HG02571 (cell line): ENCODE measurements at regions not wholly inside any gene's neighbourhood (a gene's known extent, or its start where the extent isn't known, plus 50 kb on each side); places are given as distances from the start of the nearest gene placed in this dataset.
"Not testable (repeated sequence)": the region's sequence is repeated elsewhere in the genome, so short reads cannot be mapped to it uniquely, and the experiment has no call there.

Experiments
- ATAC-seq: cut with Tn5 transposase; IDR thresholded peaks from one replicate; pipeline ENCODE4 v1.9.1; 2021; ENCODE audit warnings: mild to moderate bottlenecking, moderate library complexity; ENCODE audit not compliant: unreplicated experiment

DNA sequence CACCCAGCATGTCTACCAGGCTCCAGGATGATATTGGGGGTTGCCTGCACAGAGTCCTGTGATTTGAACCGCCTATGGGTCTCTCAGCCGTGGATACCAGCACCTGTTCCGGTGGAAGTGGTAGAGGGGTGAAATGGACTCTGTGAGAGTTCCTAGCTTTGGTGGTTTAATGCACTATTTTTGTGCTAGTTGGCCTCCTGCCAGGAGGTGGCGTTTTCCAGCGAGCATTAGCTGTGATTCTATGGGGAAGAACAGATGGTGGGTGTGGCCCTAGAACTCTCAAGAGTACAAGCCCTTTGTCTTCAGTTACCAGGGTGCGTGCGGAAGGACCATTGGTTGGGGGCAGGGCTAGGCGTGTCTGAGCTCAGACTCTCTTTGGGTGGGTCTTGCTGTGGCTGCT is 316.9 kb upstream of the AMOT start:
- no peak for ATAC-seq

DNA sequence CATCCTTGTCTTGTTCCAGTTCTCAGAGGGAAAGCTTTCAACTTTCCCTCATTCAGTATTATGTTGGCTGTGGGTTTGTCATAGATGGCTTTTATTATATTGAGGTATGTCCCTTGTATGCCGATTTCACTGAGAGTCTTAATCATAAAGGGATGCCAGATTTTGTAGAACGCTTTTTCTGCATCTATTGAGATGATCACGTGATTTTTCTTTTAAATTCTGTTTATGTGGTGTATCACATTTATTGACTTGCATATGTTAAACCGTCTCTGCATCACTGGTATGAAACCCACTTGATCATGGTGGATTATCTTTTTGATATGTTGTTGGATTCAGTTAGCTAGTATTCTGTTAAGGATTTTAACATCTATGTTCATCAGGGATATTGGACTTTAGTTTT is 313.7 kb upstream of the AMOT start:
- ATAC-seq: not testable (repeated sequence)

DNA sequence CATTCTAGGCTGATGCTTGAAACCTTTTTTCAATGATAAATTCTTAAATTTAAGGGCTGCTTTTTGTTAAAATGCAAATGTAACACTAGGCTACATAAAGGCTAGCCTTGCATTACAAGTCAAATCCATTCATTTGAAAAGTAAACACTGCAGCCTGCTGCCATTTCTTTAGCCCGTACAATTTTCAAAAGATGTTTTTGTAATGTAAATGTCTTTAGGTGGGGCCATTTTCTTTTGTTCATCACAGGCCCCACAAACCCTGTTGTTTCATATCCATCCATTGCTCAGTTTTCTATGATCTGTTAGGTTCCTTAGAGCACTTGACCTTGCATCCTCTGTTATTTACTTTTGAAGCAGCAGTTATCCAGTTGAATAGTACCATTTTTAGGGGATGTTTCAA is 296.2 kb upstream of the AMOT start:
- no peak for ATAC-seq

DNA sequence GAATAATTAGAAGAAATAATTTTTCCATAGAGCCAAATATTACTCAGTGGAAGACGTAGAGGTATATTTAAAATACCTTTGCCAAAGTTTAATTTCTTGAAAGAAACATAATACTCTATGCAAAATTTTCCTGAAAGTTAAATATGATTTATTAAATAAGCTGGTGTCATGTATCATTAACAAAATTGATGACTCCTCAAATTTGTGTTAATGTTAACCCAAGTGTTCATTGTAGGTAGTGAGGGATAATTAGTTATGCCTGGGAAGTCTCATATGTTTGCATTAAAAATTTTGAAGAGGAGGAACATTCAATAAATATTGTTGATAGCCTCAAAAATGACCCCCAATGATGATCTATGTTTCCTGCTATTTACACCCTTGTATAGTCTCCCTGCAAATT is 292.7 kb upstream of the AMOT start:
- no peak for ATAC-seq

DNA sequence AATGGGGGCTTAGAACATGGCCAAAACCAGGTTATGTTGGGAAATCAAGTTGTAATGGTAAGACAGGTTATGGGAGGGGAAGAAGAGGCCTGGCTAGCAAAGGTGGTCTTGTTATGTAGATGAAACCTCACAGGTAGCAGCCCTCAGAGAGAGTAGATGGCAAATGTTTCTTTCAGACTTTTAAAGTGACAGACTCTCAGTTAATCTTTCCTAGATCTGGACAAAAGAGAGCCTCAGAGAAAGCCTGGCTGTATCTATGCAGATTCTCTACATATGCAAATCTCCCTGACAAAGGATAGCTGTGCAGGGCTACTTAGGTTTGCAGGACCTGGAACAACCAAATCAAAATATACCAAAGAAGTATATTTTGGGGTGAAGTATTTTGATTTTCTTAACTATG is 284.1 kb upstream of the AMOT start:
- ATAC-seq: no peak

DNA sequence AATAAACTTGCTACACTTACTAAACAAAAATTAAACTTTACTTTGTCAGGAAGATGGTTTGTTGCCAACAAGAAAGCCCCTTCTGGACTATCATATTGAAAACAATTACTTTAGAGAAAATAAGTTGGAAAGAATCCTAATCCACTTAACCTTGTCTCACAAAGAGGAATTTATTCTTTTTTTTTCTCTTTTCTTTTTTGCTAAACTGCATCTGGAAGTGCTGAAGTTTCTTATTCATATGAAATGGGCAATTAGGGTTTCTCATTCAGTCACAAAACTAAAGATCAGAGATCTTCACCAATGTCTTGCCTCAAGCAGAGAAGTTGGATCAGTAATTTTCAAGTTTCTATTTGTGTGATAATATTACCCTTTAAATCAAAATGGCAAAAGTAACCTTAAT is 234.9 kb upstream of the AMOT start:
- ATAC-seq: no peak

DNA sequence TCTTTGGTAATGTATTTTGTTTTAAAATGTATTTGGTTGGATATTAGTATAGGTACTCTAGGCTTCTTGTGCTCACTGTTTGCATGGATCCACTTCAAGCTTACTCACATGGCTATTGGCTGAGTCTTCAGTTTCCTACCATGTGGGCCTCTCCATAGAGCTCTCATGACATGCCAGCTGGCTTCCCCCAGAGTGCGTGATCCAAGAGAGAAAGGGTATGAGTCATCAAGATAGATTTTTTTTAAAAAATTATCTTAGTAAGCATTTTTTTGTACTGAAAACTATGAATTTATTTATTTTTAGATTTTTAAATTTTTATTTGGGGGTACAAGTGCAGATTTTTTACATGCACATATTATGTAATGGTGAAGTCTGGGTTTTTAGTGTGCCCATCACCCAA is 219.1 kb upstream of the AMOT start:
- no peak for ATAC-seq

DNA sequence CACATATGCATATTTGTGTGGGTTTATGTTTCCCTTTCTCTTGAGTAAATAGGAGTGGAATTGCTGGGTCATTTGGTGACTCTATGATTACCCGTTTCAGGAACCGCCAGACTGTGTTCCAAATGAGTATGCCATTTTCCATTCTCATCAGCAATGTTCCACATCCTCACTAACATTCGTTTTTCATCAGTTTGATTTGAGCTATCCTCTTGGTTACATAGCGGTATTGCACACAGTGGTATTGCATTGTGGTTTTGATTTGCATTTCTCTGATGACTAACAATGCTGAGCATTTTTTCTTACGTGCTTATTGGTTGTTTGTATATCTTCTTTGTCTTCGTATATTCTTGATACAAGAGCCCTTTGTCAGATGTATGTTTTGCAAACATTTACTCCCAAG is 218.0 kb upstream of the AMOT start:
- no peak for ATAC-seq

DNA sequence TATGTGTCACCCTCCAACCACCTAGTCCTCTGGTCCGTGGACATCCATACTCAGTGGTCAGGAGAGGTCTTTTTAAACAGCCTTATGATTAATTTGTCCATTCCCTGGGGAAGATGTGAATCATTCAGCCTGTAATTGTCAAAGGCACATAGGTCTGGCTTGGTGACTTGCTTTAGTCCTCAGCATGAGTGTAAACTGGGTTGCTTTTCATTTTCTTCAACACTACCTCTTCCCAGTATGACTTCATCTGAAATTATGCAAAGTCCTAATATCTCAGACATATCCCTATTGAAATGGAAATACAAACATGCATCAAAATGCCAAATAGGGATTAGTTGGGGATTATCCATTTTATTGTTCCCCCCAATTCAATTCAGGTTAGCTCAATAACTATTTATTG is 208.3 kb upstream of the AMOT start:
- ATAC-seq: no peak

DNA sequence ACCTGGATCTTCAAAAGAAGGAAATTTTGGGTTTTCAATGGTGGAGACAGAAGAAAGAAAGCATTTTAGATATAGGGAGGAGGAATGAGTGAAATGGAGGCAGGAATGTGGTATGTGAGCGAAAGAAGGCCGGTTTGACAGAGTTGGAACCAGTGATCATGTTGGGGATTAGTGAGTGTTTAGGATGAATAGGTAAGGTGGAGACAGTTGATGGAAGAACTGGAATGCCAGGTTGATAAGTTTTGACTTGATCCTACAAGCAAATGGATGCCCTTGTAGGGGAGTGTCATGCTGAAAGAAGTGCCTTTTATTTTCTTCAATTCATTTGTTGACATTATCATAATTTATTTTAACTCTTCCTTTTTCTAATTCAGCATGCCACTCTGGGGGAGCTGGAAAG is 207.8 kb upstream of the AMOT start:
- ATAC-seq: no peak

DNA sequence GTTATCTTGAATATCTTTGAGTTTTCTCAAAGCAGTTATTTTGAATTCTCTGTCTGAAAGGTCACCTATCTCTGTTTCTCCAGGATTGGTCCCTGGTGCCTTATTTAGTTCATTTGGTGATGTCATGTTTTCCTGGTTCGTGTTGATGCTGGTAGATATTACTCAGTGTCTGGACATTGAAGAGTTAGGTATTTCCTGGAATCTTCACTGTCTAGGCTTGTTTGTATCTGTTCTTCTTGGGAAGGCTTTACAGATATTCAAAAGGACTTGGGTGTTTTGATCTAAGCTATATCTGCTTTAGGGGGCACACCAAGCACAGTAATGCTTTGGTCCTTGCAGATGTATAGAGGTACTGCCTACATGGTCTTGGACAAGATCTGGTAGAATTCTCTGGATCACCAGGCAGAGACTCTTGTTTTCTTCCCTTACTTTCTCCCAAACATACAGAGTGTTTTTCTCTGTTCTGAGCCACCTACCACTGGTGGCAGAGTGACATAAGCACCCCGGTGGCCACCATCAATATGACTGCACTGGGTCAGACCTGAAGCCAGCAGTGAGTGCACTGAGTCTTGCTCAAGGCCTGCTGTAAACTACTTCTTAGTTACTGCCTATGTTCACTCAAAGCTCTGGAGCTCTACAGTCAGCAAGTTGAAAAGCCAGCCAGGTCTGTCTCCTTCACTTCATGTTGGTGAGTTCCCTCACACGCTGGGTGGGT is 193.5 kb upstream of the AMOT start:
- no peak for ATAC-seq

DNA sequence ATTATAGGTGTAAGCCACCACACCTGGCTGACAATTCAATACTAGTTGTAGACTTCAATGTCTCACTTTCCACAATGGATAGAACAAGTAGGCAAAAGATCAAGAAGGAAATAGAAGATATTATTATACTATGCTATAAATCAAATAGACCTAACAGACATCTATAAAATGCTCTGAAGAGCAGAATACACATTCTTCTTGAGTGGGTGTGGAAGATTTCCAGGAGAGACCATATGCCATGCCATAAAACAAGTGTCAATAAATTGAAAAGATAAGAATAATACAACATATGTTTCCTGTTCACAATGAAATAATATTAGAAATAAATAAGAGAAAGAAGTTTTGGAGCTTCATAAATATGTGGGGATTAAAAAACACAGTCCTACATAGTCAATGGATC is 179.3 kb upstream of the AMOT start:
- ATAC-seq: no peak

DNA sequence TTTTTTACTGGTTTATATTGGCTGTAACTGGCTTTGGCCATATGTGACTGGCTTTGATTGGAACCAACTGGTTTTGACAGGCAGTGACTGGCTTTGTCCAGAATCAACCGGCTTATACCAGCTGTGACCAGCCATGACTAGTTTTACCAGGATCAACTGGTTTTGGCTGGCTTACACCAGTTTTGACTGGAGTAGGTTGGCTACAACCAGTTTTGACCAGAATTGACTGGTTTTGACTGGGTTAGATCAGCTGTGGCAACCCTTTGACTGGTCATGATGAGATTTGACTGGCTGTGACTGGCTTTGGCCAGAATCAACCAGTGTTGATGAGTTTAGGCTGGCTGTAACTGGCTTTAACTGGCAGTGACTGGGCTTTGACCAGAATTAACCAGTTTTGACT is 169.2 kb upstream of the AMOT start:
- no peak for ATAC-seq

DNA sequence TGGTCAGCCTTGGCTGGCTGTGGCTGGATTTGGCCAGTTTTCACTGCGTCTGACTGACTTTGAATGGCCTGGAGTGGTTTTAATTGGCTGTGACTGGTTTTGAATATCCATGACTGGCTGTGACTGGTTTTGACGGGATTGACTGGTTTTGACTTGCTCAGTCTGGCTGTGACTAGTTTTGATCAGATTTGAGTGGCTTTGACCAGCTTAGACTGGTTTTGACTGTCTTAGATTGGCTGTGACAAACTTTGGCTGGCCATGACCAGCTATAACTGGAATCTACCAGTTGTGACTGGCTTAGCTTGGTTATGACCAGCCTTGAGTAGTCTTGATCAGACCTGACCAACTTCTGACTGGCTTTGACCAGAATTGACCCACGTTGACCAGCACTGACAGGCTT is 168.4 kb upstream of the AMOT start:
- ATAC-seq: no peak

DNA sequence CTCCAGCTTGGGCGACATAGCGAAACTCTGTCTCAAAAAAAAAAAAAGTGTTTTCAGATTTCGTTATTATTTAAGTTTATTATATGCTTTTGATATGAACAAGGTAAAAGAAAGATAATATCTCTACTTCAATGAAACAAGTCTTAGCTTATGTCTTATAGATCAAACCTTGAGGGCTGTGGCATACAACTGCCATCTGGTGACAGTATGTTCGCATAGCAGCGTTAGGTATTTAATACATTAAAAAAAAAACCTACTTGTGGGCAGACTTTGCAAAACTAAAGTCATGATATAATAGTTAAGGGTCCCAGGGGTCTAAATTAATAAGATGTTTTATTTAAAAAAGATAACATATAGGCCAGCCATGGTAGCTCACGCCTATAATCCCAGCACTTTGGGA is 161.2 kb upstream of the AMOT start:
- no peak for ATAC-seq

DNA sequence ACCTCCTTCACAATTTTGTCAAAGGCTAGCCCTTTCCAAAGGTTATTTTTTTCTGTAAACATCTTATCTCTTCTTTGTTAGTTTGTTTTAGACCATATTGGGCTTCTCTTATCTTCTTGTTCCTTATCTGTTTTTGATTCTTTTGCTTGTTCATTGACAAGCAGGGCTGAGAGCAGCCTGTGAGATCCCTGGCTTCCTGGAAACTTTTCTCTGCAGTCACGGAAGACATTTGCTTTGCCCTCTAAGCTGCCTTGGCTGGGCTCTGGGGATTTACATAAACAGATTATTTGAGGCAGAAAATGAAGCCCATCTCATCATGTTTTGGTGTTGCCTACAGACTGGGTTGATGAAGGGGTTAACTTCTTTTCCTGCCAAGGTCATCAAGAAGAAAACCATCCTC is 157.4 kb upstream of the AMOT start:
- ATAC-seq: no peak

DNA sequence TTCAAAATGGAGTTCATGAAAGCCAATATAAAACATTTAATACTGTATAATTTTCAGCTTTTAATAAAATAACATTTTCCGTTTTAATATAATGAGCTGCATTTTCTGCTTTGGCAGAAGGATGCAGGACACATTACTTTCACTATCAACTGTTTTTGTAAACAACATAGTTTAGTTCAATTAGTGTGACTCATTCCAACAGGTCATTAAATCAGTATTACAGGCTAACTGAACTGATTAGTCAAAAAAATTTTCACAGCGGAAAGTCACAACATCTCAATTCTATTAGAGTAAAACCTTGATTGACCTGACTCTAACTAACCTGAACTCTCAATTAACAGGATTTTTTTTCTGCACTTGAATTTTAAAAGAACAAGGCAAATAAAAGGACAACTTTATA is 151.2 kb upstream of the AMOT start:
- ATAC-seq: no peak

DNA sequence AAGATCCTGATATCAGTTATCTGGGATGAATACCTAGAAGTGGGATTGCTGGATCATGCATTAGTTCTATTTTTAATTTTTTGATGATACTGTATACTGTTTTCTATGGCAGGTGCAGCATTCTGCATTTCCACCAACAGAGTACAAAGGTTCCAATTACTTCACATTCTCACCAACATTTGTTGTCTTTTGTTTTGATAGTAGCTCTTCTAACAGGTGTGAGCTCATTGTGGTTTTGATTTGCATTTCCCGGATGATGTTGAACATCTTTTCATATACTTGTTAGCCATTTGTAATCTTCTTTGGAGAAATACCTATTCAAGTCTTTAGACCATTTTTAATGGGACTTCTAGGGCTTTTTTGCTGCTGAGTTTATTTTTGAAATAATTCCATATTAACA is 139.2 kb upstream of the AMOT start:
- ATAC-seq: no peak

DNA sequence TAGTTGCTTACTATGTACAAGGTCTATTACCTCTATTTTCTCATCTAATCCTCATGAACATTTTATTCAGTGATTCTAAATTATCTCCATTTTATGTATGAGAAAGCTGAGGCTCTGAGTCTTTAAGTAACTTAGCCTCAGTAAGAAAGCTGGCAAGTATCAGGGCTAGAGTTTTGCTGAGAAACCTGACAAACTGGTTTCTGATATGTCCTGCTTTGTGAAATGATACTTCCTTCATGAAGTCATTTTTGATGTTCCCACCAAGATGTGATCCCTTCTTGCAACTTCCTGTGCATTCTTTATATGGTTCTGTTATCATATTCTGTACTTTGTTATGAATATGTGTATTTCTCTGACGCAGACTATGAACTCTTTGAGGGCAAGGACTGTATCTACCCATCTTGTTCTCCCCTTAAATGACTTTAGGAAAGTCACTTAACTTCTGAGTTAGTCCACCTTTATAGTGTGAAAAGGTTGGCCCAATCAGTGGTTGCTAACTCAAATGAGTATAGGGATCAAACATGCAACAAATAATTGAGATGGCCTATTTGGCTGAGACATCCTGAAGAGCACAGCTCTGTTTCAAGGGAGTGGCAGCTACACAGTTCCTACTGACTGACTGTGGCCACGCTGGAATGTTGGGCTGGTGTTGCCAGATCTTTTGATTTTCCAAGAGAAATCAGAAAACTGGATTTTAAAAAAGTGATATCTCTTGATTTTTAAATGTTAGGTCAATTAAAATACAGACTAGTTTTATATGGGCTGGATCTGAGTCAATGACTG is 127.9 kb upstream of the AMOT start:
- ATAC-seq: no peak

DNA sequence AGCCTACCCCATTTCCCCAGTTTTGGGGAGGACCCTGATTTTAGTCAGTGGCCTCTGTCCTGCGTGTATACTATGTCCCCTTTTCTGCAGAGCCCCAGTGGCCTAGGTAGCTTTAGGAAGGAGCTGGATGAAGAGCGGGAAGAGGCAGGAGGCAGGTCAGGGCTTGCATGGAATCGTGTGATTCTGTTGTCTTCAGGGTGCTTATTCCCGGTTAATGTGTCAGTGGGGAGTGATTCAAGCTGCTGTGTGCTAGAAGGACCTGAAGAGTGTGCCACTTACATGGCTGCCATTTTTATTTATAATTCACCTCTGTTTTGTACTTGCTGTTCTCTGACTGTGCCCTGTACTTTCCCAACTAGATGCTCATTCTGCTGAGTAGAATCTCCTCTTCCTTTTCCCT is 127.3 kb upstream of the AMOT start:
- no peak for ATAC-seq

DNA sequence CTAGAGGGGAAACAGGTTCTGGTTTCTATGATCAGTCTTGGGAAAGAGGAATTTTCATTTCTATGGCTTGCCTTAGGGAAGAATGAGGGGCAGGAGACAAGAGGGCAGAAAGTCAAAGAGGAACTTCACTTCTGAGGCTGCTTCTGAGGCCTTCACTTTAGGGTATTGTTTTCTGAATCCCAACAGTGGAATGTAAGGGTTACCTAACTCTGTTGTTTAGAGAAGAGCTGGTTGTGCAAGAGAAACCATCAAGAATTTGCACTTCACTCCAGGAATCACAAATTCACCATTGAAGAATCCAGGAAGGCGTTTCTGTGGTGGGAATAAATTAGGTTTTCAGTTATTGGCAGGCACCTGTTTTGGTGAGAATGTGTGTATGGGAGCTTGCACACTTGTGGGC is 126.7 kb upstream of the AMOT start:
- no peak for ATAC-seq

DNA sequence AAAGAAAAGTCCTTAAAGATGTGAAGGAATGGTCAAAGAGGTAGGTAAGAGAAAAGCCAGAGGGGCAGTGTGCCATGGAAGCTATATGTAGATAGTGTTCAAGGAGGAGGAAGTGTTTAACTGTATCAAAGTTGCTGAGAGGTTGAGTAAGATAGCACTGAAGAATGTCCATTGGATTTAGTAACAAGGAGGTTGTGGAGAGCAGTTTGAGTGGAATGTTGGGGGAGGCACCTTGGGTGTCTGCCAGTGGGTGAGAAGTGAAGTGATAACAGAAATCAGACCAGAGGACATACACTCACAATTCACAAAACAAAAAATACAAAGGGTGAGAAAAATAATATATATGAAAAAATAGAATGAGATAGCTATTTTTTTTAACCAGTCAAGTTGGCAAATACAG is 121.3 kb upstream of the AMOT start:
- no peak for ATAC-seq
